HEK293 (cell line): ENCODE measurements at regions not wholly inside any gene's neighbourhood (a gene's known extent, or its start where the extent isn't known, plus 50 kb on each side); places are given as distances from the start of the nearest gene placed in this dataset.

Experiments used
- CTCF ChIA-PET: fragments of 350-600 bp; formaldehyde crosslinking; extraction: SDS; loops from one replicate; lab custom pipeline; 2021; ENCODE audit warnings: antibody characterized with exemption; lab: Yijun Ruan, JAX
- POLR2A ChIA-PET: fragments of 300-600 bp; formaldehyde crosslinking; extraction: SDS; loops from one replicate; lab custom pipeline; 2020; ENCODE audit warnings: antibody characterized with exemption, inconsistent platforms; lab: Yijun Ruan, JAX
- H3K27ac ChIP-seq: fragments of 200-500 bp; sonication (Bioruptor generic); 2 replicates; pipeline ENCODE4 v1.5.1; 2014; ENCODE audit warnings: low read depth, low read length, control low read depth, inconsistent platforms; ENCODE audit errors: extremely low read depth
- H3K36me3 ChIP-seq, 2 experiments: fragments of 200-500 bp in 1 of 2; sonication (Bioruptor generic) in 1 of 2; 1 replicate in 1 of 2; 2 replicates in 1 of 2; pipeline ENCODE4 v1.5.1; 2014 to 2017; ENCODE audit warnings: inconsistent platforms in 2 of 2, low read length in 2 of 2; ENCODE audit not compliant: control insufficient read depth in 2 of 2, insufficient read depth in 1 of 2
- H3K4me1 ChIP-seq: fragments of 200-500 bp; sonication (Bioruptor generic); 2 replicates; pipeline ENCODE4 v1.5.1; 2014; ENCODE audit warnings: mild to moderate bottlenecking, low read length, inconsistent platforms; ENCODE audit not compliant: control insufficient read depth, insufficient read depth
- H3K4me3 ChIP-seq: 2 replicates; pipeline ENCODE4 v1.5.1; 2011; ENCODE audit warnings: low read depth, mild to moderate bottlenecking, control low read depth, low read length, moderate library complexity
- H3K9me3 ChIP-seq: fragments of 200-500 bp; sonication (Bioruptor generic); 2 replicates; pipeline ENCODE4 v1.5.1; 2014; ENCODE audit warnings: low read depth, low read length, inconsistent platforms; ENCODE audit not compliant: control insufficient read depth, insufficient read depth
- BCL6B ChIP-seq: fragments of 450-650 bp; formaldehyde crosslinking; IDR thresholded peaks from 2 replicates; pipeline ENCODE4 v1.5.1; 2017; ENCODE audit warnings: missing biosample characterization, missing genetic modification characterization
- EGR2 ChIP-seq: fragments of 450-650 bp; formaldehyde crosslinking; IDR thresholded peaks from 2 replicates; pipeline ENCODE4 v1.5.1; 2016; ENCODE audit warnings: low read depth, missing biosample characterization, missing genetic modification characterization
- KLF7 ChIP-seq: fragments of 450-650 bp; formaldehyde crosslinking; IDR thresholded peaks from 2 replicates; pipeline ENCODE4 v1.5.1; 2016; ENCODE audit warnings: missing biosample characterization, missing genetic modification characterization, borderline replicate concordance
- OVOL3 ChIP-seq: fragments of 450-650 bp; formaldehyde crosslinking; IDR thresholded peaks from 2 replicates; pipeline ENCODE4 v1.5.1; 2016; ENCODE audit warnings: missing biosample characterization, missing genetic modification characterization
- ZFP41 ChIP-seq: fragments of 450-650 bp; formaldehyde crosslinking; IDR thresholded peaks from 2 replicates; pipeline ENCODE4 v1.5.1; 2016; ENCODE audit warnings: missing biosample characterization, missing genetic modification characterization, borderline replicate concordance
- ZNF157 ChIP-seq: fragments of 450-650 bp; formaldehyde crosslinking; IDR thresholded peaks from 2 replicates; pipeline ENCODE4 v1.5.1; 2016; ENCODE audit warnings: missing biosample characterization, missing genetic modification characterization
- ZNF211 ChIP-seq: fragments of 450-650 bp; formaldehyde crosslinking; IDR thresholded peaks from 2 replicates; pipeline ENCODE4 v1.5.1; 2016; ENCODE audit warnings: low read depth, missing biosample characterization, missing genetic modification characterization
- ZNF214 ChIP-seq: fragments of 450-650 bp; formaldehyde crosslinking; IDR thresholded peaks from 2 replicates; pipeline ENCODE4 v1.5.1; 2017; ENCODE audit warnings: missing biosample characterization, mild to moderate bottlenecking, missing genetic modification characterization, borderline replicate concordance
- ZNF302 ChIP-seq: fragments of 450-650 bp; formaldehyde crosslinking; IDR thresholded peaks from 2 replicates; pipeline ENCODE4 v1.5.1; 2016; ENCODE audit warnings: missing biosample characterization, missing genetic modification characterization, low read depth
- ZNF394 ChIP-seq: fragments of 450-650 bp; formaldehyde crosslinking; IDR thresholded peaks from 2 replicates; pipeline ENCODE4 v1.5.1; 2016; ENCODE audit warnings: missing biosample characterization, missing genetic modification characterization, mild to moderate bottlenecking, moderate library complexity, borderline replicate concordance
- ZNF521 ChIP-seq: fragments of 450-650 bp; formaldehyde crosslinking; IDR thresholded peaks from 2 replicates; pipeline ENCODE4 v1.5.1; 2017; ENCODE audit warnings: missing biosample characterization, mild to moderate bottlenecking, missing genetic modification characterization
- ZNF544 ChIP-seq: fragments of 450-650 bp; formaldehyde crosslinking; IDR thresholded peaks from 2 replicates; pipeline ENCODE4 v1.5.0; 2017; ENCODE audit warnings: missing biosample characterization, missing genetic modification characterization
- ZNF596 ChIP-seq: fragments of 450-650 bp; IDR thresholded peaks from 2 replicates; pipeline ENCODE4 v1.5.0; 2018; ENCODE audit warnings: missing biosample characterization, mild to moderate bottlenecking, missing genetic modification characterization, moderate library complexity
- ZNF621 ChIP-seq: fragments of 450-650 bp; formaldehyde crosslinking; IDR thresholded peaks from 2 replicates; pipeline ENCODE4 v1.5.1; 2017; ENCODE audit warnings: missing biosample characterization, missing genetic modification characterization
- ZNF692 ChIP-seq: fragments of 450-650 bp; formaldehyde crosslinking; IDR thresholded peaks from 2 replicates; pipeline ENCODE4 v1.5.1; 2016; ENCODE audit warnings: missing biosample characterization, missing genetic modification characterization
- ZNF747 ChIP-seq: fragments of 450-650 bp; formaldehyde crosslinking; IDR thresholded peaks from 2 replicates; pipeline ENCODE4 v1.5.1; 2016; ENCODE audit warnings: missing biosample characterization, missing genetic modification characterization
- ZNF830 ChIP-seq: fragments of 450-650 bp; IDR thresholded peaks from 2 replicates; pipeline ENCODE4 v1.5.0; 2018; ENCODE audit warnings: missing biosample characterization, missing genetic modification characterization, low read depth, mild to moderate bottlenecking, moderate library complexity

- POLR2A ChIA-PET = no interaction called here
- H3K27ac ChIP-seq = no peak overlapping the region
Observed at GRCh38 chr2:150260636-150261035, 226.8 kb downstream of the RND3 start.

DNA sequence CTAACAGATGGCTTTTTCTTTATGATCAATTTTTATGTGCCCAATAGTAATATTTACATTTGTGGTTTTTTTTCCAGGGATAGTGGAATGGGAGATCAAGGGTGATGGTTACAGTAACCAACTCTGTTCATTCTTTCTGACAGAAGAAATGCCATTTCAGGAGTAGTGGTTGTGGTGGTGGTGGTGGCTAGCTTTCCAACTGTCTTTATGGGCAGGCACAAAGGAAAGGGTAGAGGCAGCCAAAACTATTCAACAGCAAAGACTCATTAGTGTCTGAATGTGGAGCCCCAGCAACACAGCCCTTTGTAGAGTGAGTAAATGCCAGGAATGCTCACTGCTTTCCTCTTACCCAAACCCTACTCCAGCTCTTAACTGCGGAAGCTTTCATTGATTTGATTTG lies 227.7 kb downstream of the RND3 start:
- POLR2A ChIA-PET = no interaction called here
- no peaks in the 10 kb centered on the region for H3K9me3 ChIP-seq
- CTCF ChIA-PET = no interaction called here

More at GRCh38 chr2:150260636-150261035, 226.8 kb downstream of the RND3 start:
- TF ChIP-seq ZNF214 (tag by site-specific recombination) (no peak), ZNF394 (tag by site-specific recombination) (no peak), ZNF302 (tag by site-specific recombination) (no peak), ZNF157 (tag by site-specific recombination) (no peak), ZNF211 (tag by site-specific recombination) (no peak), ZNF596 (tag by site-specific recombination) (no peak), ZNF521 (tag by site-specific recombination) (no peak)
- TF ChIP-seq, all 188 proteins: peak for 0
- H3K4me3 ChIP-seq = no peak overlapping the region
- no peaks in the 10 kb centered on the region for H3K4me1 ChIP-seq
- H3K9me3 ChIP-seq = no peaks in the 10 kb centered on the region
- no peaks in the 10 kb centered on the region for H3K36me3 ChIP-seq
- CTCF ChIA-PET = interaction anchor here (0.5 kb wide), 1 partner anchor 165 kb away, joined by 4 read pairs; no protein-coding TSS in a partner anchor

GRCh38 chr2:150258781-150259307 lies 228.6 kb downstream of the RND3 start:
- TF ChIP-seq KLF7 (tag by site-specific recombination) (no peak), ZNF747 (tag by site-specific recombination) (no peak), ZNF544 (tag by site-specific recombination) (no peak)
- H3K36me3 ChIP-seq = no peaks in the 10 kb centered on the region
- ChIA-PET CTCF (no interaction called here), POLR2A (no interaction called here)
- H3K4me3 ChIP-seq = no peak overlapping the region
- H3K27ac ChIP-seq = no peak overlapping the region
- no peaks in the 10 kb centered on the region for H3K9me3 ChIP-seq
- H3K4me1 ChIP-seq = no peaks in the 10 kb centered on the region

More for the DNA sequence above, 227.7 kb downstream of the RND3 start:
- TF ChIP-seq OVOL3 (no peak), ZFP41 (no peak), EGR2 (tag by site-specific recombination) (no peak)
- Histone ChIP-seq H3K27ac (no peak overlapping the region), H3K4me1 (no peaks in the 10 kb centered on the region), H3K36me3 (no peaks in the 10 kb centered on the region), H3K4me3 (no peak overlapping the region)

DNA sequence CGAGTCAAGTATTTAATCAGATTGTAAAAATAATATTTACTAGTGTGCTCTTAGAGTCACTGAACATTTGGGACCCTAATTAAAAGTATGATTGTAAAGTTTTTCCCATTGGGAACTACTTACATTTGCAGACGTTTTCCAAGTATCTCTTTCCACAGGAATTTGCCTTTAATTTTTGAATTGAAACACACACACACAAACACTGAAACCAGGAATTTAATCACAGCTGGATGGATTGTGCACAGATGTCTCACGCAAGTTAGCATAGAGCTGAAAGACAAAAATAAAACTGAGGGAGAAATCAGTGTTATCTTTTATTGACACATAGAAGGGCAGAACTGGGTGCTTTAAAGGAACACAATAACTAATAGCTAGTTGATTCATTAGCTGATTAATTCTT lies 230.7 kb downstream of the RND3 start:
- CTCF ChIA-PET = interaction anchor here (0.6 kb wide), 1 partner anchor 982 kb away, joined by 3 read pairs; no protein-coding TSS in a partner anchor
- POLR2A ChIA-PET = no interaction called here

More for the DNA sequence above, 230.7 kb downstream of the RND3 start:
- H3K4me1 ChIP-seq = no peaks in the 10 kb centered on the region
- no peak overlapping the region for H3K27ac ChIP-seq
- TF ChIP-seq ZFP41 (no peak), ZNF830 (no peak), BCL6B (tag by site-specific recombination) (no peak), ZNF692 (no peak), ZNF621 (tag by site-specific recombination) (no peak)
- H3K9me3 ChIP-seq = no peaks in the 10 kb centered on the region
- H3K4me3 ChIP-seq = no peak overlapping the region
- H3K36me3 ChIP-seq = no peaks in the 10 kb centered on the region
